Duodenal mucosa (tissue), 2 donors: ENCODE measurements at regions not wholly inside any gene's neighbourhood (a gene's known extent, or its start where the extent isn't known, plus 50 kb on each side); places are given as distances from the start of the nearest gene placed in this dataset.

Experiments
- H3K27ac ChIP-seq: one replicate; pipeline ENCODE4 v1.7.0; 2013; ENCODE audit warnings: low read depth, low read length
- H3K27me3 ChIP-seq, 2 donors: one replicate each; pipeline ENCODE4 v1.7.0; 2013; ENCODE audit warnings: low read length in 2 of 2, control low read depth in 1 of 2; ENCODE audit not compliant: insufficient read depth in 2 of 2, control insufficient read depth in 1 of 2
- H3K36me3 ChIP-seq, 2 donors: one replicate each; pipeline ENCODE4 v1.7.0; 2013; ENCODE audit warnings: low read length in 2 of 2, control low read depth in 1 of 2; ENCODE audit not compliant: insufficient read depth in 2 of 2, control insufficient read depth in 1 of 2
- H3K4me1 ChIP-seq, 2 donors: one replicate each; pipeline ENCODE4 v1.7.0; 2013; ENCODE audit warnings: low read length in 2 of 2, control low read depth in 1 of 2; ENCODE audit not compliant: insufficient read depth in 2 of 2, control insufficient read depth in 1 of 2
- H3K4me3 ChIP-seq, 2 donors: one replicate each; pipeline ENCODE4 v1.7.0; 2013; ENCODE audit warnings: low read length in 2 of 2, low read depth in 1 of 2
- H3K9ac ChIP-seq, 2 donors: one replicate each; pipeline ENCODE4 v1.7.0; 2013; ENCODE audit warnings: low read length in 2 of 2, low read depth in 1 of 2
- H3K9me3 ChIP-seq, 2 donors: one replicate each; pipeline ENCODE4 v1.7.0; 2013; ENCODE audit warnings: low read length in 2 of 2, control low read depth in 1 of 2; ENCODE audit not compliant: control insufficient read depth in 1 of 2

DNA sequence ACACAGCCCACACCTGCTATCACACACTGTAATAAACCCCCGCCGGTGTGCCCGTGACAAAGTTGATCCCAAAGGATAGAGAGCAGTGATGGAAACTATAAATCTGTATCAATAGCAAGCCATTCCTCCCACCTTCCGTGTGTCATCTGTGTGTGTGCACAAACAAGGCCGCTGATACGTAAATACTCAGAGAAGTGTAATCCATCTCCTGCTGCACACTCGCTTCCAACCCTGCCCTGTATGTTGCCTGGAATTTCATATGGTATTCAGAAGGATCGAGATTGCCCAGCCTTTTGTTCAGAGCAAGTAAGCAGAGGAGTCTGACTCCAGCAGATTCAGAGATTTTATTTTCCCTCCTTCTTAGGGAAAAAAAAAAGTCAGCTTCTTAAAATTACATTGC, 581.1 kb upstream of the ZFHX3 start:
- H3K4me3 ChIP-seq, result no peak overlapping the region
- H3K9ac ChIP-seq, result no peak overlapping the region
- no peaks in the 10 kb centered on the region for H3K27me3 ChIP-seq
- no peaks in the 10 kb centered on the region for H3K36me3 ChIP-seq
- H3K27ac ChIP-seq, result no peak overlapping the region
- no peaks in the 10 kb centered on the region for H3K4me1 ChIP-seq
- H3K9me3 ChIP-seq, result no peaks in the 10 kb centered on the region

DNA sequence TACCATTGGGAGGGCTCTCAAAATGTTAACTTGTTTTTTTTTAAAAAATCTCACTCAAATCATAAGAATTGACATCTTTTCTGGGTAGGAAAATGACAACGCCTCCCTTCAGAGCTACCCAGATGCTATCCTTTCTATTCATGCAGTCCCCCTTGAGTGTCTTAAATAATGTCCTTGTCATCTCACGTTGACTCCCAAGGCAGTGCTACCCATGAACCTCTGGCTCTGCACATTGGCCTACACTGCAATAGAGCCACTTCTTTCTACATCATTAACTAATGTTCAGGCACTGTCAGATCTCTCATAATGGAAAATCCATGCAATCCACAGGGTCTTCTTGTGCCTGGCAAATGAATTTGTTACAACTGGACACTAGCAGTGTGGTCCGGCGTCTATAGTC, 569.8 kb upstream of the ZFHX3 start:
- Histone ChIP-seq H3K36me3 (no peaks in the 10 kb centered on the region), H3K27me3 (peaks cover 0 to 5% of the 10 kb centered on the region in 2 donors), H3K4me1 (no peaks in the 10 kb centered on the region), H3K4me3 (no peak overlapping the region), H3K9me3 (no peaks in the 10 kb centered on the region), H3K9ac (no peak overlapping the region), H3K27ac (no peak overlapping the region)

DNA sequence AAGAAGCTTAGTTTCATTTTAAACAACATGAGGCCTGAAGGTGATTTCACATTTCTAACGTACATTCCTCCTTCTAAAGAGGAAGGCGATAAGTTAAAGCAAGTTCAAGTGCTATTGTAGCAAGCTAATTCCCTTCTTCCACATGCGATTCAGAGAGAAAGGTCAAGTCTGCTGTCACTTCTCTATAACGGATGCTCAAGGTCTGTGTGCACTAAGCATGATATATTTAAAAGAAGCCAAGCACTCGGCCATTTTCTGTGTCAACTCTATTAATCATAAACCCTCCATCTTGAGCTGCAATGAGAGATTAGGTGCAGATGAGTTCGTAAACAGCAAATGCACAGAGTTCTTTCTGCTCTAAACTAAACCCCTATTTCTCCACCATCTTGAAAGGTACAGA, 568.8 kb upstream of the ZFHX3 start:
- no peak overlapping the region for H3K27ac ChIP-seq
- no peak overlapping the region for H3K4me3 ChIP-seq
- no peak overlapping the region for H3K9ac ChIP-seq
- H3K9me3 ChIP-seq, result no peaks in the 10 kb centered on the region
- H3K27me3 ChIP-seq, result peaks cover 0 to 5% of the 10 kb centered on the region in 2 donors
- H3K4me1 ChIP-seq, result no peaks in the 10 kb centered on the region
- no peaks in the 10 kb centered on the region for H3K36me3 ChIP-seq

DNA sequence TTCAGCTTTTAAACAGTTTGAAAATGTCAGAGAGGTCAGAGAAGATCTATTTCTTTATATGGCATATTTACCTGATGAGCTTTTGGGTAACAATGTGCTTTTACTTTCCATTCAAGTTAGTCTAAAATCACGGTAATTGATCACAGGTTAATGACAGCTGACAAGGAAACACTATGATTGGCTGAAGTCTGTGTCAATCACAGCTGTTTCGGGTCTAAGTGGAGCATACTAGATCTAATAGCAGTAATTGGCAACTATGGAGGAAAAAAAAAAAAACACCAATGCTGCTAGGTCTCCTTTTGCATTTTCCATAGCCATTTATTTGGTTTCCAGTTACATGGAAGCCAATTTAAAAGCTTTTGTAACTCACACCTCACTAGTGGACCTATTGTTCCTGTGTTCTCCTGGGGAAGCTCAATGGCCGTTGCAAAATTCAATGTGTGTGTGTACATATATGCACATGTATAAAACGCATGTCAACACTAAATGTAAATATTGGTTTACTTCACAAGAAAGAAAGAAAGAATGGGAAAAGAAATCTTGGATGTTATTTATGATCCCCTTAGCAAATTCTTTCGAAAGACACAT, 568.3 kb upstream of the ZFHX3 start:
- H3K9me3 ChIP-seq, result no peaks in the 10 kb centered on the region
- no peak overlapping the region for H3K27ac ChIP-seq
- H3K27me3 ChIP-seq, result peaks cover 0 to 5% of the 10 kb centered on the region in 2 donors
- H3K36me3 ChIP-seq, result no peaks in the 10 kb centered on the region
- H3K4me1 ChIP-seq, result no peaks in the 10 kb centered on the region
- no peak overlapping the region for H3K4me3 ChIP-seq
- H3K9ac ChIP-seq, result no peak overlapping the region

DNA sequence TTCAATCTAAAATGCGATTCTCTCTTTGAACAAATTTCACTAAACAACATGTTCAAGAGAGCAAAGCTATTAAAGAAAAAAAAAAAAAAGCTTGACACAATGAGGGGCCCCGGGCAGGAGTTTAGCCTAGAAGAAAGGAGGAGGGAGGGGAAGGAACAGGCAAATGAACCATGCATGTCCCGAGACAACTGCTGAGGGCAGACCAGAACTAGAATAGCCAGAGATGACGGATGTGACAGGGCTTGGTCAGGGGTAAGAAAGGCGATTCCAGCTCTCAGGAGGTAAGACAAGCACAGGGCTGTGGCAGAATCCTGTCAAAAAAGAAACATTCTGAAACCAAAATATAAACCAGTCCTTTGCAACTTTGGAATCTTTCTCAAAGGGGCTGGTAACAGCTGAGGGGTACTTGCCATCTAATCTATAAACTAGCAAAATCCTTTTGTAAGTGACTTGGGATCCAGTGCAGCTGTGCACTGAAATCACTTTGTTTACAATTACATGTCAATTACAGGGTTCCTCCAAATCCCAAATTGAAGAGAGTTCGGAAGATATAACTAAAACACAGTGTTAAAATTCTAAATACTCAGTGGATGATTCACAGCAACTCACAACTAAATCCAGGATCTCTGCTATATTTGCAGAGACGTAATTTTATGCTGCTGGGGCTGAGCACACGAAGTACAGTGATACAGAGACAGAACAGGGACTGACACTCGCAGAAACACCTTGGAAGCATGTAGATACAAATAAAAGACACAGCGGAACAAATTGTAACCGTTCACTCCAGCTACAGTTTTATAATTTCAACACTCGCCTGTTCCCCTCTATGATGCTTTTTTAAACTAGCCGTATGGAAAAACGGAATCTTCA, 567.4 kb upstream of the ZFHX3 start:
- Histone ChIP-seq H3K9ac (no peak overlapping the region), H3K9me3 (no peaks in the 10 kb centered on the region), H3K4me3 (no peak overlapping the region), H3K27me3 (peaks cover 4 to 5% of the 10 kb centered on the region in 2 donors), H3K36me3 (no peaks in the 10 kb centered on the region), H3K27ac (no peak overlapping the region), H3K4me1 (no peaks in the 10 kb centered on the region)

DNA sequence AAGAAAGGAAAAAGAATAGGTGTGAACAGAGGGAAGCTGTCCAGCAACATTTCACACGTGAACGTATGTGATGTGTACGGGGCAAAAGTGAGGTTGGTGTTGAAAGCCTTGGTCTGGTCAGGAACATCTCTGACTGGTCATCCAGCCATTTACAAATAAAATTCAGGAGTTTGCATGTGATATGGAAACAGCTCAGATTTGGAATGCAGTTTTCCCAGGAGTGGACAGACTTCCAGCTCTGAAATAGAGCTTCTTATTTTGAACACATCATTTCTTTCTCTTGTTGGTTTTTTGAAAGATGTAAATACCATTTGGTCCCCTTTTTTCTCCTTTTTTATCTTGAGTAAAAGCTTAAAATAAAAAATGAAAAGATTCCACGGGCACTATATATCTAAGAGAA, 566.2 kb upstream of the ZFHX3 start:
- no peak overlapping the region for H3K4me3 ChIP-seq

DNA sequence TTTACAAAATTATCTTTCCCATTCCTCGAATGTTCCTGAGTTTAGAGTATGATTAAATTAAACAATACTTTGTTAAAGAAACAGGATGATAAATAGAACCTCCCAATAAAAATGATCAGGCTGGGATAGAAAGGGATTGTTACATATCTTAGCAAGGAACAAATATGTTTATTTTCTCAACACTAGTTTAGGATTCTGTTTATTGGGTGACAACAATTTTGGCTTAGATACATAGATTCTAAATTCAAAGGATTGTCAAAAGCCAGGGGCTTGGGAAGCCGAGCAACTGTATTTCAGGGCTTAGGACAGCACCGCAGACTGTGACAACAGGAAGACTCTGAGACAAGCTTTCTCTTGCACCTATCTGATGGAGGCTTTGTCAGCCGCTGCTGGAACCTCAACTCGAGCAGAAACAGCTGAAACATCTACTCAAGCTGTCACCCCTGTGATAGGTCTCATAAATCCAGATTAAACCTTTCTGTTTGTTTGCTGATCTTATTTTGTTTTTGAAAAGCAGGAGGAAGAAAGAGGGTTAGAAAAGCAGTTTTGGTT, 562.8 kb upstream of the ZFHX3 start:
- no peaks in the 10 kb centered on the region for H3K36me3 ChIP-seq
- peaks cover 5 to 7% of the 10 kb centered on the region in 2 donors for H3K27me3 ChIP-seq
- H3K4me3 ChIP-seq, result no peak overlapping the region
- H3K27ac ChIP-seq, result no peak overlapping the region
- no peak overlapping the region for H3K9ac ChIP-seq
- H3K9me3 ChIP-seq, result no peaks in the 10 kb centered on the region
- H3K4me1 ChIP-seq, result no peaks in the 10 kb centered on the region

More for the DNA sequence above, 566.2 kb upstream of the ZFHX3 start:
- H3K27me3 ChIP-seq, result peaks cover 5 to 6% of the 10 kb centered on the region in 2 donors
- no peak overlapping the region for H3K9ac ChIP-seq
- H3K36me3 ChIP-seq, result no peaks in the 10 kb centered on the region
- no peaks in the 10 kb centered on the region for H3K4me1 ChIP-seq
- H3K27ac ChIP-seq, result no peak overlapping the region
- H3K9me3 ChIP-seq, result no peaks in the 10 kb centered on the region

DNA sequence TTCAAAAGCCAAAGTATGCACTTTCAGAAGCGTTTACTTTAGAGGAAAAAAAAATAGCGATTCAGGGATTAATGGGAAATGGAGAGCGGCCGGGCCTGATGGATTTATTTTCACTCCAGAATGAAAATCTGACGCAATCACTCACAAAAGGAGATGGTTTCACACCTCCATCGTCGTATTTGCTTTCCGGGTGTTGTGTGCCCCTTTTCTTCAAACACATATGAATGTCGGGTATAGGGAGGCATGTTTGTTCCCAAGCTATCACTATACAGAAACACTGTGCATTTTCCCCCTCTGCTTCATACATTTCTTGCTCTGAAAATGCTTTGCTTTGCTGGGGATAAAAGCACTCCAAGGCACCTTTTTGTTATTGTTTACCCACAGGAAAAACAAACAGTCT, 562.2 kb upstream of the ZFHX3 start:
- no peaks in the 10 kb centered on the region for H3K9me3 ChIP-seq
- no peak overlapping the region for H3K27ac ChIP-seq
- no peaks in the 10 kb centered on the region for H3K36me3 ChIP-seq
- no peak overlapping the region for H3K4me3 ChIP-seq
- no peak overlapping the region for H3K9ac ChIP-seq
- H3K4me1 ChIP-seq, result no peaks in the 10 kb centered on the region
- peaks cover 5 to 7% of the 10 kb centered on the region in 2 donors for H3K27me3 ChIP-seq

DNA sequence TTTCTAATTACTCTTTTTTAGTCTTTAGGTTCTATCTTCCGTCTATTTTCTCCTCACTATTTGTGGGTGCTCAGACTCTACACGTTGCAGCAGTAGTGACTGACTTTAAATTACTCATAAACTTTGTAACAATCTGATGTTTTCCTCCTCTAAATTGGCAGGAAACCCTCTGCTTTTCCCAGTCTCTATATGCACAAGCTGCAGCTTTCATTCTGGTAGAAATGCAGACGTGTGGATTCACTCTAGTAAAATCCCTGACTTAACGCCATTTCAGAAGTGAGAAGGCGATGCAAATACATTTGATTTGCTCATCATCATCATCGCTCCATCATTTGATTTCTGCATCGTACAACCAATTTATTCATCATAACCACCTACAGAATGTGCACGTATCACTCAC, 561.0 kb upstream of the ZFHX3 start:
- no peaks in the 10 kb centered on the region for H3K4me1 ChIP-seq
- no peak overlapping the region for H3K4me3 ChIP-seq
- H3K9me3 ChIP-seq, result no peaks in the 10 kb centered on the region
- H3K9ac ChIP-seq, result no peak overlapping the region
- H3K36me3 ChIP-seq, result no peaks in the 10 kb centered on the region
- H3K27ac ChIP-seq, result no peak overlapping the region
- peaks cover 5 to 7% of the 10 kb centered on the region in 2 donors for H3K27me3 ChIP-seq

DNA sequence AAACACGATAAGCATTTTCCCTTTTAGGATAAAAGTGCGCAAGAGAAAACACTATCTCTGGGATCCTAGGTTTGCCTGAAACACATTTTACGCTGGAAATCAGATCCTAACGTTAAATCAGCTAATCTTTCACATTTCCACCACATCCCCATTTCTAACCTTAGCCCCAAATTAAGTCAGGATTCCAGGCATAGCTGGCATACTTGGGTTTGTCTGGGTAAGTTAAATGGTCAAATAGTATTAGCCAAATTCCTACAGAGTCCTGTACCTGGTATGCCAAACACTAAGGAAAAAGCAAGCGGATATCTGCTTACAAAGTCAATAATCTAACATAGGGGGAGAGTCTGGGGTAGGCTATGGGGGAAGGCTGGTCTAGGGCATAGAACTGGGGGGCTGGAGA, 557.4 kb upstream of the ZFHX3 start:
- H3K27me3 ChIP-seq, result peaks cover 0 to 3% of the 10 kb centered on the region in 2 donors
- no peaks in the 10 kb centered on the region for H3K9me3 ChIP-seq
- H3K9ac ChIP-seq, result no peak overlapping the region
- no peak overlapping the region for H3K4me3 ChIP-seq
- H3K36me3 ChIP-seq, result no peaks in the 10 kb centered on the region
- no peak overlapping the region for H3K27ac ChIP-seq
- H3K4me1 ChIP-seq, result no peaks in the 10 kb centered on the region
